Activated T-cell treated with anti-CD3 and anti-CD28 coated beads, Interleukin-2, amount 50 U/mL, for 72 hours (primary cell): ENCODE measurements at regions not wholly inside any gene's neighbourhood (a gene's known extent, or its start where the extent isn't known, plus 50 kb on each side); places are given as distances from the start of the nearest gene placed in this dataset.
A peak's percentile ranks its signal among the peaks of the same experiment; 100 is the strongest.

Source experiments
- ATAC-seq, 2 donors: fragments of 150-1000 bp; cut with Tn5 transposase; replicated peaks in 1 of 2; 2 replicates each; pipeline ENCODE4 v1.10.0; 2021; ENCODE audit warnings: moderate library complexity in 2 of 2, mild to moderate bottlenecking in 1 of 2
- DNase-seq, 2 donors: peaks; one replicate each; pipeline ENCODE4 v3.0.0; 2021 to 2022; ENCODE audit warnings: mixed read lengths in 1 of 2
- H3K27ac Mint-ChIP-seq: one replicate; pipeline ENCODE4 v1.8.0; 2022; ENCODE audit warnings: mild to moderate bottlenecking, moderate library complexity, mixed read lengths
- H3K27me3 Mint-ChIP-seq: one replicate; pipeline ENCODE4 v1.8.0; 2022; ENCODE audit warnings: low read depth, mixed read lengths
- H3K36me3 Mint-ChIP-seq, 2 donors: one replicate each; pipeline ENCODE4 v1.8.0; 2022; ENCODE audit warnings: mixed read lengths in 2 of 2, mild to moderate bottlenecking in 1 of 2; ENCODE audit not compliant: insufficient read depth in 2 of 2
- H3K4me1 Mint-ChIP-seq: one replicate; pipeline ENCODE4 v1.8.0; 2022; ENCODE audit warnings: low read depth, mixed read lengths
- H3K4me3 Mint-ChIP-seq, 2 donors: one replicate each; pipeline ENCODE4 v1.8.0; 2022; ENCODE audit warnings: mild to moderate bottlenecking in 2 of 2, mixed read lengths in 2 of 2, moderate library complexity in 2 of 2
- H3K9me3 Mint-ChIP-seq, 2 donors: one replicate each; pipeline ENCODE4 v1.8.0; 2022; ENCODE audit warnings: mixed read lengths in 2 of 2

DNA sequence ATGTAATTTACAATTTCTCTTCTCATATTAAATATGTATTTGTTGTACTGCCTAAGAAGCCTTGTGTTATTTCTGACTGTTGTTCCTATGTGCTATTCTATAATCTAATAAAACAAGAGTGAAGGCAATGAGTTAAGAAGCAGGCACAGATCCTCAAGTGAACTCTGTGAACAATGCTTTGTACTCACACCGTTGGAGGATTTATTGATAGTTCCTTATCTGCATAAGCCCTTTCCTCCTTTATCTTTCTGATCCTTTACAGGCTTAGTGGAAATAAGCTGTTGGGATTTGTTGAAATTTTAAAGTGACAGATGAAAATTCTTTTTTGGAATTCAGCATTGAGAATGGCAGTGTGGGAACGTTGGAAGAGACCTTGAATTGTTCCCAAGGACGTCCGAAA lies 329.6 kb upstream of the NPVF start:
- Mint-ChIP-seq H3K9me3 (no peaks in the 10 kb centered on the region), H3K27me3 (no peaks in the 10 kb centered on the region), H3K36me3 (no peaks in the 10 kb centered on the region), H3K4me3 (no peak overlapping the region), H3K4me1 (peaks cover 5% of the 10 kb centered on the region), H3K27ac (no peak overlapping the region)
- no peak for ATAC-seq
- no peak for DNase-seq

DNA sequence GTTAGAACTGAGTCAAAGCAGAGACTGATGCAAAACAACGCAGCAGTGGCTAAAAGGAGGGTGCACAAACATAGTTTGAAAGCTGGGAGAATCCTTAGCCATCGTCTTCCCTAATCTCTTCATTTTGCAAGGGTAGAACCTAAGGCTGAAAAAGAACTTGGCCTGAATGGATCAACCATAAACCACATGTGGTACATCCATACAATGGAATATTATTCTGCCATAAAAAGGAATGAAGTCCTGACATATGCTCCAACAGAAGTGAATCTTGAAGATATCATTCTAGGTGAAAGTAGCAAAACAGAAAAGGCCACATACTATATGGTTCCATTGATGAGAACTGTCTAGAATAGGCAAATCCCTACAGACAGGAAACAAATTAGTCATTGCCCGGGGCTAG lies 330.3 kb upstream of the NPVF start:
- Mint-ChIP-seq H3K4me1 (peaks cover 5% of the 10 kb centered on the region), H3K36me3 (no peaks in the 10 kb centered on the region), H3K9me3 (no peaks in the 10 kb centered on the region), H3K4me3 (no peak overlapping the region), H3K27me3 (no peaks in the 10 kb centered on the region), H3K27ac (no peak overlapping the region)
- no peak for DNase-seq
- ATAC-seq: no peak

DNA sequence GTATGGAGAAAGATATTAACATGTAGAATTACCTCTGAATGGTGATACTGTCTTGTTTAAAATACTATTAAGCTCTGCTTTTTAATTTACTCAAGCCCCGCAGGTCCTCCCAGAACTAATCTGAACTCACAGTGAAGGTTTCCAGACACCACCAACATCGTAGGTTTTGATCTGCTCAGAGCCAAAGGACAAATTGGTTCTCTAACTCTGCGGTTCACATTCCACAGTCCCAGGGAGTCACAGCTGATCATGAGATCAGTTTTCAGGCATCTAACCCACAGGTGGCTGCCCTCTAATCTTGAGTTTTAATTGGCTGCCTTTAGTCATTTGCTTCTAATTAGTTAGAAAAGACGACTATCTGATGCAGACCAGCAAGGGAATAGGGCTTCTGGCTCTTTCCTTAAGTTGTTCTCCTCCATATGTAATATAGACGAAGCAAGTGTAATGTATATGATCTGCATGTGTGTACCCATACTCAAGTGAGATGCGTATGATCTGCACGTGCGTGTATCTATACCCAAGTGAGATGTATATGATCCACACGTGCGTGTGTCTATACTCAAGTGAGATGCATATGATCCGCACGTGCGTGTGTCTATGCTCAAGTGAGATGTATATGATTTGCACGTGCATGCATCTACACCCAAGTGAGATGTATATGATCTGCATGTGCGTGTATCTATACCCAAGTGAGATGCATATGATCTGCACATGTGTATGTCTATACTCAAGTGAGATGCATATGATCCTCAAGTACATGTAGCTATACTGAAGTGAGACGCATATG lies 331.5 kb upstream of the NPVF start:
- no peaks in the 10 kb centered on the region for H3K9me3 Mint-ChIP-seq
- H3K4me3 Mint-ChIP-seq: no peak overlapping the region
- H3K4me1 Mint-ChIP-seq: peaks cover 5% of the 10 kb centered on the region
- no peak overlapping the region for H3K27ac Mint-ChIP-seq
- ATAC-seq (no peak), DNase-seq (no peak)
- no peaks in the 10 kb centered on the region for H3K36me3 Mint-ChIP-seq
- no peaks in the 10 kb centered on the region for H3K27me3 Mint-ChIP-seq

DNA sequence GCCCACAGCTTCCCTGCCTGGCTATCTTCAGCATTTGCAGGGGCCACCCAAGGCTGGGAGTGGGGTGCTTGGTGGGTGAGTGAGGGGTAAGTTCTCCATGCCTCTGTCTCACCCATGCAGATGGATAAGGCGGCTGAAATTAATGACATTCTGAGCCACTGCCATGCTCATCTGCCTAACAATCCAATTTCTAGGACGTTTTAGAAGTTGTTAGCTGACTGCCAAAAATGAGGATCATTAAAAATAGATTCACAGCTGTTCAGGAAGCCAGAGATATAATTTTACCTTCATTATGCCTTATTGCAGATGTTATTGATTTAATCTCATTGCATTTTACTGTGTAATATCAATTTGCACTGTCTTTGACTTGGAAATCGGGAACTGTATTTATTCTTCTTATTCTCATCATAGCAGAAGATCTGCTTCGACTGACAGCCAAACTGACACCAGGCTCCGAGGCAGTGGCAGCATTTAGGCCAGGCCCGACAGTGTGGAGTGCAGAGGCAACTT lies 334.4 kb upstream of the NPVF start:
- Mint-ChIP-seq H3K27me3 (no peaks in the 10 kb centered on the region), H3K36me3 (no peaks in the 10 kb centered on the region), H3K4me3 (no peak overlapping the region), H3K27ac (no peak overlapping the region), H3K9me3 (no peaks in the 10 kb centered on the region), H3K4me1 (peaks cover under 1% of the 10 kb centered on the region)
- ATAC-seq (no peak), DNase-seq (no peak)

DNA sequence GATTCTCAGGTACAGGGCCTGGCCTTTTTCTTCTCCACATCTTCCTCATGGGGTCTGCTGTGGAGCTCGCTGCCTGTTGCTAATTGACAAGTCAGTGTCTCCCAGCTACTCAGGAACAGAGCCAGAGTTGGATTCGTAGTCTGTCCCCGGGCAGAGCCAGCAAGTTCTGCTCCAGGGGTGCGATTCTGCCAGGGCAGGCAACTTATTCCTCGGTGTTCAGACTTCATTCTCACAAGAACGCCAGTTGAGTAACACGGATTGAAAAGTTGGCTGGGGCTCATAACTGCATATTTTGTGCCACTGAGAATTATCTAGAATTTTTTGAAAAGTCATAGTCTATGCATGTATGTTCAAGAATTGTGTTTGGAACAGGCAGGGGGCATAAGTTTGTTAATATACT lies 336.7 kb upstream of the NPVF start:
- Mint-ChIP-seq H3K36me3 (no peaks in the 10 kb centered on the region), H3K9me3 (no peaks in the 10 kb centered on the region), H3K27ac (no peak overlapping the region), H3K27me3 (no peaks in the 10 kb centered on the region), H3K4me3 (no peak overlapping the region), H3K4me1 (no peaks in the 10 kb centered on the region)
- no peak for ATAC-seq
- no peak for DNase-seq

DNA sequence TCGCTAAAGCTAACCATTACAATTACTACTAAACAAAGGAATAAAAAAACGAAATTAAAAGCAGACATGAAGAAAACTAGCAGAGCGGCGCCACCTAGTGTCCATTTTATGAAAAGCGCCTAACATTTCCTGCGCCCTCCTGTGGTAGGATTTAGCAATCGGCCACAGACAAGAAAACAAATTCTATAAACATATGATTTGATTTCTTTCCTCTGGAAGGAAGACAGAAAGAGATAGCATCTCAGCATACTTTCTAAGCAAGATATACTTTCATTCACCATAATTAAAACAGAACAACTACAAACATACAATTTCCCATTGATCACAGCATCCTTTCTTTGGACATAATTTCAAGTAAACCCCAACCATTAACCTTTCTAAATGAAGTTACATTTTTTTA lies 337.7 kb upstream of the NPVF start:
- no peak for ATAC-seq
- Mint-ChIP-seq H3K27ac (no peak overlapping the region), H3K27me3 (no peaks in the 10 kb centered on the region), H3K9me3 (no peaks in the 10 kb centered on the region), H3K4me1 (no peaks in the 10 kb centered on the region), H3K36me3 (no peaks in the 10 kb centered on the region), H3K4me3 (peak overlapping the region; percentile 42 to 56)
- peak; percentile 41 to 62 for DNase-seq

DNA sequence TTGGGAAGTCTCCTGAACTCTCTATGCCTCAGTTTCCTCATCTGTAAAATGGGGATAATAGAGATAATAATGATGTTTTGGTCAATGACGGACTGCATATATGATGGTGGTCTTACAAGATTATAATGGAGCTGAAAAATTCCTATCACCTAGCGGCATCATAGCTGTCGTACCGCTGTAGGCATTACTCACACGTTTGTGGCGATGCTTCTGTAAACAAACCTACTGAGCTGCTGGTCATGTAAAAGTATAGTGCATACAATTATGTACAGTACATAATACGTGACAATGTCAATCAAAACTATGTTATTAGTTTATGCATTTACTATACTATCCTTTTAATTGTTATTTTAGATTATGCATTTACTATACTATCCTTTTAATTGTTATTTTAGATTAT lies 339.1 kb upstream of the NPVF start:
- Mint-ChIP-seq H3K27ac (no peak overlapping the region), H3K9me3 (no peaks in the 10 kb centered on the region), H3K27me3 (no peaks in the 10 kb centered on the region), H3K4me1 (no peaks in the 10 kb centered on the region), H3K36me3 (no peaks in the 10 kb centered on the region), H3K4me3 (no peak overlapping the region)
- ATAC-seq (no peak), DNase-seq (no peak)

DNA sequence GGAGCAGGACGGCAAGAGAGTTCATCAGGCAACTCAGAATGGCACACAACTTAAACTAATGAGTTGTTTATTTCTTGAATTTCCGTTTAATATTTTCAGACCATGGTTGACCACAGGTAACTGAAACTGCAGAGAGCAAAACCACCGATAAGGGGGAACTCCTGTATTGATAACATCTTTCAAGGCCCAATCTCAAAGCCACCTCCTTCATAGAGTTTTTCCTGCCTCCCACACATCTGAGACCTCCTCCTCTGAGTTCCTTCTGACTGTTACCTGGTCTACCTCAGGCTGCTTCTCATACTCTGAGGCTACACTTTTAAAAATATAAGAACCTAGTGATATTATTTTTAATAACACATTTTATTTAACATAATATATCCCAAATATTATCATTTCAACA lies 341.5 kb upstream of the NPVF start:
- no peaks in the 10 kb centered on the region for H3K4me1 Mint-ChIP-seq
- H3K36me3 Mint-ChIP-seq: no peaks in the 10 kb centered on the region
- no peaks in the 10 kb centered on the region for H3K9me3 Mint-ChIP-seq
- DNase-seq (no peak), ATAC-seq (no peak)
- H3K27ac Mint-ChIP-seq: no peak overlapping the region
- H3K4me3 Mint-ChIP-seq: no peak overlapping the region
- no peaks in the 10 kb centered on the region for H3K27me3 Mint-ChIP-seq

DNA sequence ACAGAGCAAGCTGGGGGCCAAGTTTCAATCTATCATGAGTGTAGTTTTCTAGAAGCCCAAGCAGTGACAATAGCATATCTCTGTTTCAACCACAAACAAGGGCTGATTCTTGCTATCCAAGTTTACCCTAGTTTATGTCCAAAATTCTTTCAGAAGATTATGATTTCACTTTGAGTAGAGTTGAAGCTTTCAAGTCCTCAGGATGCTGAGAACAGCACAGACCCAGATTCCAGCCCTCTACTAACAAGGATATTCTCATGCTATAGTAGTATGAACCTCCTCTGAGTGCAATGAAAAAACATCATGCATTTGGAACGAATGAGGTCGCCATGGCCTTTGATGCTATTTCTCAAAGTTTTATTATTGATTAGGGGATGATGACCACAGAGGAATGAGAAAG lies 344.1 kb upstream of the NPVF start:
- H3K27ac Mint-ChIP-seq: no peak overlapping the region
- H3K9me3 Mint-ChIP-seq: no peaks in the 10 kb centered on the region
- no peaks in the 10 kb centered on the region for H3K36me3 Mint-ChIP-seq
- no peak for DNase-seq
- no peaks in the 10 kb centered on the region for H3K4me1 Mint-ChIP-seq
- ATAC-seq: no peak
- H3K4me3 Mint-ChIP-seq: no peak overlapping the region
- H3K27me3 Mint-ChIP-seq: no peaks in the 10 kb centered on the region

DNA sequence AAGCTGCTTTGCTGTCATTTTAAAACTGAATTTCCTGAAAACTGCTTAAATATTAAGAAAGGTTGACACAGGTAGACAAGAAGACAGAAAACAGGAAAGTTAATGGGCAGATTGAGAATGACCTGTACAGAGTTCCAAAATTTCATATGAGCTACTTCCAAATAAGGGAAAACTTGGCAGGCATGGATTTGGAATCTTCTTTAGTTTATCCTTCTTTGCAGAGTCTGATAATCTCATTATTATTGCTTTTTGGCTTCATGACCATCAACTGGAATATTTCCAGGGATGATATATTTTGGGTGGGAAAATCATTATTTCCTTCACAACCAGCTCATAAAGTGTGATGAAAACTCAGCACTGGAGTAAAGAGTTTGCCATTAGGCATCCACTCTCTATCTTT lies 346.5 kb upstream of the NPVF start:
- ATAC-seq (no peak), DNase-seq (no peak)
- no peak overlapping the region for H3K4me3 Mint-ChIP-seq
- H3K27ac Mint-ChIP-seq: no peak overlapping the region
- no peaks in the 10 kb centered on the region for H3K36me3 Mint-ChIP-seq
- no peaks in the 10 kb centered on the region for H3K27me3 Mint-ChIP-seq
- no peaks in the 10 kb centered on the region for H3K9me3 Mint-ChIP-seq
- no peaks in the 10 kb centered on the region for H3K4me1 Mint-ChIP-seq

DNA sequence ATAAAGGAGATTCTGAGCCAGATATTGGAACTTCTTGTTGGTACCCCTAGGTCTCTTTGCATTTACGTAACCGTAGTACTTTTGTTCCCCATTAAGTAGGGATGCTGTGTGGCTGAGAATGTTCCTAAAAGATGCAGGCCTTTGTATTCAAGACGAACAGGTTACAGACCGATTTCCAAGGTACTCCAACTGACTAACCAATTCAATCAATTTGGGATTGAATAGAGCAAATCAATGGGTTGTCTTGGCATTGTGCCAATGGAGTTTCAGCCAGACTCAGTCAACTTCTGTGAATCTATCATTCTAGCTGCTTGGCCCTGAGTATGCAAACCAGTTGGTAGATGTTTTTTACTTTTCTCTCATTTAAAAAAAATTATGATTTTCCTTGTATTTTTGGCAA lies 347.3 kb upstream of the NPVF start:
- no peaks in the 10 kb centered on the region for H3K36me3 Mint-ChIP-seq

DNA sequence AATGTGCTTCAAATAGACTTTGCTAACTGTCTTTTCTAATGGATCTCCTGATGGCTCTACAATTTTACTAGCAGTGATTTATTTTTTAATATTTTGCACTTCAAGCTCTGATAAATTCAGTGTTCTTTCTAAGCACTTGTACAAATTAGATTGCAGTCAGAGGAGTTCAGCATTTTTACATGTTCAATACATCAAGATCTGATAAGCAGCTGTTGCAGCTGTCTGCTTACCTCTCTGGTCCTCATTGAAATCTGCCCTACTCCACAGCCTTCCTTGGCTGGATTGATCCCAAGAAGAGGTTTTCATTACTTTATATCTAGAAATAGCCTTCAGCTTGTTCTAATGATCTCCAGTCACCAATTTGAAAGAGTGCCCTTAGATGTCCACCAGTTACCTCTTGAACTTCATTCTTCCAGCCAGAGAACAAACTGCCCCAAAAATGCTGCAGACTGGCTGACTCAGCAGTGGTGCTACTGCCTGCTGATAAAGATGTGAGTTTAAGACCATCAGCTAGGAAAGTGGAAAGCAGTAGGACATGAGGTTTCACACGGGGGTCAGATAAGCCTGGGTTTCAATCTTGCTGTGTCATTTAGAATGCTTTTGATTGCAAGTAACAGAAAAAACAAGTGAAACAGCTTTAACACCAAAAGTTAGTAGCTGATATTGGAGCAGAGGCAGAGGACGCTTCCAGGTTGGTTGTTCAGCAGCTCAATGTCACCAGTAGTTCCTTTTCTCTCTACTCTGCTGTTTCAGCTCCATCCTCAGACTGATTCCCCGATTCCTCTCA lies 350.9 kb upstream of the NPVF start:
- no peak for ATAC-seq
- Mint-ChIP-seq H3K4me3 (no peak overlapping the region), H3K27ac (no peak overlapping the region), H3K4me1 (no peaks in the 10 kb centered on the region), H3K36me3 (no peaks in the 10 kb centered on the region), H3K27me3 (no peaks in the 10 kb centered on the region), H3K9me3 (no peaks in the 10 kb centered on the region)
- DNase-seq: no peak

More for the DNA sequence above, 347.3 kb upstream of the NPVF start:
- ATAC-seq (no peak), DNase-seq (no peak)
- Mint-ChIP-seq H3K27ac (no peak overlapping the region), H3K9me3 (no peaks in the 10 kb centered on the region), H3K27me3 (no peaks in the 10 kb centered on the region), H3K4me3 (no peak overlapping the region), H3K4me1 (no peaks in the 10 kb centered on the region)

DNA sequence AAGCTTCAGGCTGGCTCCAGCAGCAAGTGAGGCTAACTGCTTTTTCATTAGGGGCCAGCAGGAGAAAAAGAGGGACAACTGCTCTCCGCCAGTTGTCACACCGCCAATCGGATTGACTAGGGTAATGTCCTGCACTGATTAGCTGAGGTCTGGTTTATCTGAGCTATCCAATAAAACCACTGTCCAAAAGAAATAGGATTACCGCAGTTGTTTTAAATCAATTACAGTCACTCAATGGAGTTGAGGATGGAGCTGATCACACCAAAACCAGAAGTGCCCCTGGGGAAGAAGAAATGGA lies 351.4 kb upstream of the NPVF start:
- no peak overlapping the region for H3K27ac Mint-ChIP-seq
- no peaks in the 10 kb centered on the region for H3K36me3 Mint-ChIP-seq
- no peak for ATAC-seq
- H3K4me3 Mint-ChIP-seq: no peak overlapping the region
- H3K9me3 Mint-ChIP-seq: no peaks in the 10 kb centered on the region
- no peaks in the 10 kb centered on the region for H3K27me3 Mint-ChIP-seq
- DNase-seq: no peak
- H3K4me1 Mint-ChIP-seq: no peaks in the 10 kb centered on the region

DNA sequence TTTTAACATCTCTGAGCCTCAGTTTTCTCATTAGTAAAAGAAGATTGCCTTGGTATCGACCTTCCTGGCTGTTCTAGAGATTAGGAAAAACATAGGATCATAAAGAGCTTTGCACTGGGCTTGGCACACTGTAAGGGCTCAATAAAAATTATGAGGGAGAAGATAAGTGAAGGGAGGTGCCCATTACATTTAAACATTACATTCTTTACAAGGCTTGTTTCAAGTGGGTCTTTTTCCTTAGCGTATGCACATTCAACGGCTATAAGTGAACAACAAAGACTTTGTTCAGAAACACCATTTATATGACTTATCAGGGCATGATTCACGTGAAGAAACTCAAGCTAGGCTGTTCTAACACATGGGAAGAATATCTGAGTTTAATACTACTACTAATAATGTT lies 351.9 kb upstream of the NPVF start:
- ATAC-seq (no peak), DNase-seq (no peak)
- no peaks in the 10 kb centered on the region for H3K4me1 Mint-ChIP-seq
- H3K27ac Mint-ChIP-seq: peak overlapping the region; percentile 61
- H3K9me3 Mint-ChIP-seq: no peaks in the 10 kb centered on the region
- no peak overlapping the region for H3K4me3 Mint-ChIP-seq
- H3K36me3 Mint-ChIP-seq: no peaks in the 10 kb centered on the region
- H3K27me3 Mint-ChIP-seq: no peaks in the 10 kb centered on the region
